Fibroblast of lung (primary cell): ENCODE measurements at regions not wholly inside any gene's neighbourhood (a gene's known extent, or its start where the extent isn't known, plus 50 kb on each side); places are given as distances from the start of the nearest gene placed in this dataset.

Experiments used
- DNase-seq, 2 donors: peaks; one replicate each; pipeline versions ENCODE4 v3.0.0 to v3.0.0-alpha.2; 2010; ENCODE audit warnings: low read depth in 2 of 2
- H2AFZ ChIP-seq: 2 replicates; pipeline ENCODE4 v1.5.1; 2012; ENCODE audit warnings: low read length, control low read depth, inconsistent platforms
- H3K27ac ChIP-seq: 2 replicates; pipeline ENCODE4 v1.5.1; 2011; ENCODE audit warnings: low read length, control low read depth; ENCODE audit not compliant: insufficient read depth
- H3K27me3 ChIP-seq: 2 replicates; pipeline ENCODE4 v1.5.1; 2011; ENCODE audit warnings: mild to moderate bottlenecking, low read length; ENCODE audit not compliant: control insufficient read depth, insufficient read depth
- H3K36me3 ChIP-seq: 2 replicates; pipeline ENCODE4 v1.5.1; 2011; ENCODE audit warnings: low read length; ENCODE audit not compliant: control insufficient read depth, insufficient read depth
- H3K4me1 ChIP-seq: 2 replicates; pipeline ENCODE4 v1.5.1; 2011; ENCODE audit warnings: low read length; ENCODE audit not compliant: control insufficient read depth, insufficient read depth; ENCODE audit errors: extremely low read depth
- H3K4me2 ChIP-seq: 2 replicates; pipeline ENCODE4 v1.5.1; 2011; ENCODE audit warnings: low read length, control low read depth; ENCODE audit not compliant: insufficient read depth; ENCODE audit errors: extremely low read depth
- H3K4me3 ChIP-seq, 4 experiments: fragments of 200-600 bp in 1 of 4; sonication (generic) in 1 of 4; replicated peaks in 1 of 4; 2 replicates each; pipeline ENCODE4 v1.5.1; 2011 to 2016; ENCODE audit warnings: low read length in 4 of 4, low read depth in 3 of 4, mild to moderate bottlenecking in 3 of 4, control low read depth in 2 of 4, inconsistent platforms in 1 of 4, mixed read lengths in 1 of 4; ENCODE audit not compliant: insufficient read depth in 1 of 4; ENCODE audit errors: control extremely low read depth in 1 of 4
- H3K79me2 ChIP-seq: 2 replicates; pipeline ENCODE4 v1.5.1; 2012; ENCODE audit warnings: mild to moderate bottlenecking, low read length, inconsistent platforms; ENCODE audit not compliant: control insufficient read depth, insufficient read depth
- H3K9ac ChIP-seq: 2 replicates; pipeline ENCODE4 v1.5.1; 2011; ENCODE audit warnings: mild to moderate bottlenecking, low read length, control low read depth; ENCODE audit not compliant: insufficient read depth
- H3K9me3 ChIP-seq: 2 replicates; pipeline ENCODE4 v1.5.1; 2012; ENCODE audit warnings: low read depth, low read length; ENCODE audit not compliant: control insufficient read depth, insufficient read depth
- H4K20me1 ChIP-seq: 2 replicates; pipeline ENCODE4 v1.5.1; 2011; ENCODE audit warnings: low read length; ENCODE audit not compliant: control insufficient read depth, insufficient read depth; ENCODE audit errors: extremely low read depth
- EZH2 ChIP-seq: IDR thresholded peaks from 2 replicates; pipeline ENCODE4 v1.5.1; 2012; ENCODE audit warnings: low read length, control low read depth, mild to moderate bottlenecking; ENCODE audit errors: missing control alignments
- TF ChIP-seq, protein P1 (sequence below), 2 donors: IDR thresholded peaks in 1 of 2; conservative IDR thresholded peaks in 1 of 2; 1 replicate in 1 of 2; 2 replicates in 1 of 2; pipeline ENCODE4 v1.5.1; 2011 to 2012; ENCODE audit warnings: low read length in 2 of 2, control low read depth in 1 of 2, inconsistent platforms in 1 of 2, low read depth in 1 of 2, mild to moderate bottlenecking in 1 of 2

DNA sequence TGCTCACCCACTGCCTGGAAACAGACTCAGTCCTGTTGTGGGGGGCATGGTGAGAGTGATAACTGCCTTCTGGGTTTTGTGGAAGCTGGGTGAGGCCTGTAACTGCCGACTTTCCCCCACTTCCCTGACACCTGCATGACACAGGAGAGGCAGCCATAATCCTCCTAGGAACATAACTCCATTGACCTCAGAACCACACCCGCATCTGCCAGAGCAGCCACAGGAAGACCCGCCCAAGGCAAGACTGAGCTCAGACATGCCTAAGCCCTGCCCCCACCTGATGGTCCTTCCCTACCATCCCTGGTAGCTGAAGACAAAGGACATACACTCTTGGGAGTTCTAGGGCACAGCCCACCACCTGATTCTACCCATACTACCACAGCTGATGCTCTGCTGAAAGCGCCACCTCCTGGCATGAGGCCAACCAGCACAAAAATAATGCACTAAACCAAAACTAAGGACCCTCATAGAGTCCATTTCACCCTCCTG, 326.7 kb downstream of the RBM26 start:
- no peaks in the 10 kb centered on the region for H3K27me3 ChIP-seq
- no peaks in the 10 kb centered on the region for H4K20me1 ChIP-seq
- TF ChIP-seq, protein P1, sequence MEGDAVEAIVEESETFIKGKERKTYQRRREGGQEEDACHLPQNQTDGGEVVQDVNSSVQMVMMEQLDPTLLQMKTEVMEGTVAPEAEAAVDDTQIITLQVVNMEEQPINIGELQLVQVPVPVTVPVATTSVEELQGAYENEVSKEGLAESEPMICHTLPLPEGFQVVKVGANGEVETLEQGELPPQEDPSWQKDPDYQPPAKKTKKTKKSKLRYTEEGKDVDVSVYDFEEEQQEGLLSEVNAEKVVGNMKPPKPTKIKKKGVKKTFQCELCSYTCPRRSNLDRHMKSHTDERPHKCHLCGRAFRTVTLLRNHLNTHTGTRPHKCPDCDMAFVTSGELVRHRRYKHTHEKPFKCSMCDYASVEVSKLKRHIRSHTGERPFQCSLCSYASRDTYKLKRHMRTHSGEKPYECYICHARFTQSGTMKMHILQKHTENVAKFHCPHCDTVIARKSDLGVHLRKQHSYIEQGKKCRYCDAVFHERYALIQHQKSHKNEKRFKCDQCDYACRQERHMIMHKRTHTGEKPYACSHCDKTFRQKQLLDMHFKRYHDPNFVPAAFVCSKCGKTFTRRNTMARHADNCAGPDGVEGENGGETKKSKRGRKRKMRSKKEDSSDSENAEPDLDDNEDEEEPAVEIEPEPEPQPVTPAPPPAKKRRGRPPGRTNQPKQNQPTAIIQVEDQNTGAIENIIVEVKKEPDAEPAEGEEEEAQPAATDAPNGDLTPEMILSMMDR (conservative IDR thresholded peaks at IDR 0.05 in 1 of 2, IDR thresholded peaks at IDR 0.05 in 1 of 2; ENCODE audit: low read depth in 1 of 2, low read length in 2 of 2), result no peak
- no peak for TF ChIP-seq EZH2
- no peak overlapping the region for H3K27ac ChIP-seq
- no peaks in the 10 kb centered on the region for H3K9me3 ChIP-seq
- no peak overlapping the region for H3K4me3 ChIP-seq
- H2AFZ ChIP-seq, result no peak overlapping the region
- H3K79me2 ChIP-seq, result no peaks in the 10 kb centered on the region
- H3K4me1 ChIP-seq, result no peaks in the 10 kb centered on the region
- no peak overlapping the region for H3K4me2 ChIP-seq
- no peak for DNase-seq
- H3K9ac ChIP-seq, result no peak overlapping the region
- H3K36me3 ChIP-seq, result no peaks in the 10 kb centered on the region

DNA sequence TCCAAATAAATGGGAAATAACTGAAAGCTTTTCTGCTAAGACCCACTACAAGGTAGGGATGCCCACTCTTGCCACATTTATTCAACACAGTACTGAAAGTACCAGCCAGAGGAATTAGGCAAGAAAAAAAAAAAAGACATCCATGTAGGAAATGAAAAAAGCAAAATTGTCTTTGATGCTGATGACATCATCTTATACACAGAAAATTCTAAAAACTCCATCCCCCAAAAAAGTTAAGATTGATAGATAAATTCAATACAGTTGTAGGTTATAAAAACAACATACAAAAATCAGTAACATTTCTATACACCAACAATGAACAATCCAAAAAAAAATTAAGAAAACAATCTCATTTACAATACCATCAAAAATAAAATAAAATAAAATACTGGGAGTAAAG, 330.4 kb downstream of the RBM26 start:
- H3K9ac ChIP-seq, result no peak overlapping the region
- H3K27me3 ChIP-seq, result no peaks in the 10 kb centered on the region
- H3K36me3 ChIP-seq, result no peaks in the 10 kb centered on the region
- no peaks in the 10 kb centered on the region for H3K79me2 ChIP-seq
- H3K4me3 ChIP-seq, result no peak overlapping the region
- DNase-seq, result no peak
- TF ChIP-seq EZH2, result no peak
- TF ChIP-seq, protein P1 (conservative IDR thresholded peaks at IDR 0.05 in 1 of 2, IDR thresholded peaks at IDR 0.05 in 1 of 2; ENCODE audit: low read depth in 1 of 2, low read length in 2 of 2), result no peak
- H3K4me1 ChIP-seq, result no peaks in the 10 kb centered on the region
- H3K27ac ChIP-seq, result no peak overlapping the region
- no peak overlapping the region for H3K4me2 ChIP-seq
- H3K9me3 ChIP-seq, result no peaks in the 10 kb centered on the region
- H4K20me1 ChIP-seq, result no peaks in the 10 kb centered on the region
- no peak overlapping the region for H2AFZ ChIP-seq

DNA sequence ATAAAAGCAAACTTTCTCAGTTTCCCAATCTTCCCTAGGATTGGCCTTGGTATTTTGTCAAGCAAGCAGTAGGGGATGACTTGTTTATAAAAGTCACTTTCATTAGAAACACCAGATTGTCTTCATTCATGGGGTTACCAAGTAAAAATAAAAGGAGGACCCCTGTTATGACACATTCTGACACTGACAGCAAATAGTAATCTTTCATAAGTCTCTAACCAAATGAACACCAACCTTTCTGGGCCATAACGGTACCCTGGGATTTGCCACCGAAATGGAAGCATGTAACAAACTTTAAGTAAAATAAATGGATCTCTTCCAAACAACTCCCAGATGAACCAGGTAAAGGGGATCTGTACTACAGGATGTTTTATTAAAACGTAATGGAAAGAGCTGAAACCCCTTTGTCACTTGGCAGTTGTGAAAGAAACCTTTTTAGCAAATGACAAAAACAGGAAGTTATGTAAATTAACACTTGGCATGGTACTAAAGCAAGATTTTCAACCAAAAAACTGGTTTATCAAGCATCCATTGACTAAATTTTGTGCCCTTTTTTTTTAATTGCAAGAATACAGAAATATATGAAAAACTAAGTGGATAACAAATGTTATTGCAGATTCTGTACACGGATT, 335.6 kb downstream of the RBM26 start:
- Histone ChIP-seq H4K20me1 (no peaks in the 10 kb centered on the region), H3K4me3 (no peak overlapping the region), H2AFZ (no peak overlapping the region), H3K79me2 (no peaks in the 10 kb centered on the region), H3K4me1 (no peaks in the 10 kb centered on the region), H3K9ac (no peak overlapping the region), H3K27me3 (no peaks in the 10 kb centered on the region), H3K9me3 (no peaks in the 10 kb centered on the region), H3K4me2 (no peak overlapping the region), H3K27ac (no peak overlapping the region), H3K36me3 (no peaks in the 10 kb centered on the region)
- no peak for DNase-seq
- TF ChIP-seq, protein P1 (conservative IDR thresholded peaks at IDR 0.05 in 1 of 2, IDR thresholded peaks at IDR 0.05 in 1 of 2; ENCODE audit: low read depth in 1 of 2, low read length in 2 of 2), result no peak
- TF ChIP-seq EZH2, result no peak
